Immature natural killer cell (primary cell): ENCODE measurements at regions not wholly inside any gene's neighbourhood (a gene's known extent, or its start where the extent isn't known, plus 50 kb on each side); places are given as distances from the start of the nearest gene placed in this dataset.

ENCODE experiments used
- DNase-seq, 3 donors: peaks; one replicate each; pipeline ENCODE4 v3.0.0; 2022; ENCODE audit warnings: mixed read lengths in 1 of 3
- H3K27ac Mint-ChIP-seq, 6 donors: one replicate each; pipeline ENCODE4 v1.8.0; 2020; ENCODE audit warnings: mixed read lengths in 6 of 6, mild to moderate bottlenecking in 5 of 6, inconsistent platforms in 4 of 6, moderate library complexity in 3 of 6
- H3K27me3 Mint-ChIP-seq, 3 donors: one replicate each; pipeline ENCODE4 v1.8.0; 2020 to 2021; ENCODE audit warnings: low read depth in 3 of 3, mild to moderate bottlenecking in 3 of 3, mixed read lengths in 3 of 3, moderate library complexity in 3 of 3, inconsistent platforms in 1 of 3
- H3K36me3 Mint-ChIP-seq, 3 donors: one replicate each; pipeline ENCODE4 v1.8.0; 2020; ENCODE audit warnings: mixed read lengths in 3 of 3, inconsistent platforms in 2 of 3, mild to moderate bottlenecking in 2 of 3
- H3K4me1 Mint-ChIP-seq, 2 donors: one replicate each; pipeline ENCODE4 v1.8.0; 2020; ENCODE audit warnings: inconsistent platforms in 2 of 2, mild to moderate bottlenecking in 2 of 2, mixed read lengths in 2 of 2, moderate library complexity in 1 of 2
- H3K4me3 Mint-ChIP-seq, 5 donors: one replicate each; pipeline ENCODE4 v1.8.0; 2020; ENCODE audit warnings: mild to moderate bottlenecking in 5 of 5, mixed read lengths in 5 of 5, inconsistent platforms in 3 of 5, moderate library complexity in 3 of 5
- H3K9me3 Mint-ChIP-seq, 6 donors: one replicate each; pipeline ENCODE4 v1.8.0; 2020; ENCODE audit warnings: mild to moderate bottlenecking in 6 of 6, mixed read lengths in 6 of 6, inconsistent platforms in 4 of 6, moderate library complexity in 3 of 6

DNA sequence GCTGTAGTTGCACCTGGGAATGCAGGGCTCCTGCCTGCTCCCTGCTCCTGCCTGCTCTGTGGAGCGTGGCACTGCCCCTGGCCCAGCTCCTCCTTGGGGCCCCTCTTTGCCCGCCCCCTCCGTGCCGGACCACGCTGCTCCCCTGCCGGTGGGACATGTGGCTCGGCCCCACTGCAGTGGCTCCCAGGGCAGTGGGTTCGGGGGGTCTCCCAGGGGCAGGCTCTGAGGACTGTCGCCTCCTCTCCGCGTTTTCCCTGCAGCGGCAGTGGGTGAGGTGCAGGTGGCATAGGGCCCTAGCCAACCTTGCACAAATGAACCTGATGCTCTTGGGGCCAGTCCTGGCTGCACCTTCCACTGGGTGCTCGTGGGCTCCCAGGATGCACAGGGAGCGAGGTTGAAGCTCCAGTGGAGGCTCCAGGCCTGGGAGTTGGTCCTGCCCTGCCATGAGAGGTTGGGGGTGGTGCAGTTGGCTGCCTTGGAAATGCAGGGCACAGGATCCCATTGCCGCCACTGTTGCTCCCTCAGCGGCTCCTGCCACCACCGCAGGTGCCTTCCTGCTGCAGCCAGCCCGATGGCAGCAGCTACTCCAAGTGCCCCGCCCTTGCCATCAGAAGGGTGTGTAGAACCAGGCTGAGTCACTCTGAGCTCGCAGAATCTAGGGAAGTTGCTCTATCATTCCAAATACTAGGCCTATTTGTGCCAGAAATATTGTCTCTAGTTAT is 313.1 kb upstream of the SYT4 start:
- no peak for DNase-seq
- Mint-ChIP-seq H3K27ac (no peak overlapping the region), H3K36me3 (no peaks in the 10 kb centered on the region), H3K27me3 (no peaks in the 10 kb centered on the region), H3K4me1 (no peaks in the 10 kb centered on the region), H3K9me3 (no peaks in the 10 kb centered on the region), H3K4me3 (no peak overlapping the region)

GRCh38 chr18:43592269-43592668 is 315.0 kb upstream of the SYT4 start:
- Mint-ChIP-seq H3K36me3 (no peaks in the 10 kb centered on the region), H3K27me3 (peaks cover 0 to 1% (median 0%) of the 10 kb centered on the region in 3 donors), H3K4me1 (no peaks in the 10 kb centered on the region), H3K9me3 (no peaks in the 10 kb centered on the region), H3K4me3 (no peak overlapping the region), H3K27ac (no peak overlapping the region)
- no peak for DNase-seq

DNA sequence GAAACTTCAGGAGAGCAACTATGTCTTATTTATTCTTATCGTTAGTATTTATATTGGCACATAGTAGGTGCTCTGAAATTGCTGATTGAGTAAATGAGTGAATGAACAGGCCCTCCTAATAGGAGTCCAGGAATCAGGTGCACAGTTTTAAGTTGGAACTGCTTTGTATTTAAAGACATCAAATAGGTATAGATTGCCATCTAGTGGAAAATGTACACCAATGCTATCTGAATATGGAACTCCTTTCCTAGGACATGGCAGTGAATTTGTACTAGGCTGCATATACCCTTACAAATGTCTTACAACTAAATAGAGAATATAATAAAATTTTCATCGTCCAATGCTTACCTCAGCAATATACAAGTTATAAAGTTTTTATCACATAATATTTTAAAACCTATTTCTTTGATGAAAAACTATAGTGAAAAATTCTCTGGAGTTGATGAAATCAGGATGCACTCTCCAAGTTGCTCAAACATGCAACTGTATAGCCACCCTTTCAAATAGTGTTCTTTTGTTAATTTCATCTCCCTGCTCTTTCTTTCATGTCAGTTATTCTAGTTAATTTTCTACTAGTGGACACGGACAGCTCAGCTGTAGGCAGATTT is 318.9 kb upstream of the SYT4 start:
- peaks cover 0 to 3% (median 3%) of the 10 kb centered on the region in 3 donors for H3K27me3 Mint-ChIP-seq
- H3K4me3 Mint-ChIP-seq: no peak overlapping the region
- no peaks in the 10 kb centered on the region for H3K36me3 Mint-ChIP-seq
- H3K27ac Mint-ChIP-seq: no peak overlapping the region
- H3K9me3 Mint-ChIP-seq: no peaks in the 10 kb centered on the region
- no peak for DNase-seq
- H3K4me1 Mint-ChIP-seq: no peaks in the 10 kb centered on the region

GRCh38 chr18:43601432-43601831 is 324.1 kb upstream of the SYT4 start:
- Mint-ChIP-seq H3K27ac (no peak overlapping the region), H3K36me3 (no peaks in the 10 kb centered on the region), H3K27me3 (peaks cover 0 to 3% (median 1%) of the 10 kb centered on the region in 3 donors), H3K4me1 (no peaks in the 10 kb centered on the region), H3K9me3 (peaks cover 3 to 18% (median 14%) of the 10 kb centered on the region in 6 donors), H3K4me3 (no peak overlapping the region)
- DNase-seq: no peak

- H3K9me3 Mint-ChIP-seq: peaks cover 3 to 23% (median 15%) of the 10 kb centered on the region in 6 donors
- no peak overlapping the region for H3K4me3 Mint-ChIP-seq
- H3K27me3 Mint-ChIP-seq: peaks cover 0 to 1% (median 0%) of the 10 kb centered on the region in 3 donors
- H3K36me3 Mint-ChIP-seq: no peaks in the 10 kb centered on the region
- DNase-seq: no peak
- H3K27ac Mint-ChIP-seq: no peak overlapping the region
- no peaks in the 10 kb centered on the region for H3K4me1 Mint-ChIP-seq
Observed at GRCh38 chr18:43605224-43605623, 327.9 kb upstream of the SYT4 start.

DNA sequence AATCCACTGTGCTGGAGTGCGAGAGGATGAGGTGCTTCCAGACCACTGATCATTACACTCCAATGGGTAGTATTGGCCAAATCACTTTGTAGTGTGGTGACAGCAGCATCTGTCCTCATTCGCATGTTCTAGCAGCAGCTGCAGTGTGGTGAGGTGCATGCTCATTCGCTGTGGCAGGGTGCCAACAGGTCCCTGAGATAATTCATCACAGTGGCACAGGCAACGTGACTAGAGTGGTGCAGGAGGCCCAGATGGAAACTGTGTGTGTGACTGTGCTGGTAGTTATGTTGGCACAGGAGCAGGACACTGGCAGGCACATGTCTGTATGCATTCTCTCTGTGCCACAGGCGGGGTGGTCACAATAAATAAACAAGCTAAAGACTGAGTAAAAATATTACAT is 329.5 kb upstream of the SYT4 start:
- peaks cover 0 to 2% (median 0%) of the 10 kb centered on the region in 3 donors for H3K27me3 Mint-ChIP-seq
- peaks cover 7 to 23% (median 15%) of the 10 kb centered on the region in 6 donors for H3K9me3 Mint-ChIP-seq
- H3K27ac Mint-ChIP-seq: no peak overlapping the region
- no peak overlapping the region for H3K4me3 Mint-ChIP-seq
- H3K36me3 Mint-ChIP-seq: no peaks in the 10 kb centered on the region
- DNase-seq: no peak
- no peaks in the 10 kb centered on the region for H3K4me1 Mint-ChIP-seq

DNA sequence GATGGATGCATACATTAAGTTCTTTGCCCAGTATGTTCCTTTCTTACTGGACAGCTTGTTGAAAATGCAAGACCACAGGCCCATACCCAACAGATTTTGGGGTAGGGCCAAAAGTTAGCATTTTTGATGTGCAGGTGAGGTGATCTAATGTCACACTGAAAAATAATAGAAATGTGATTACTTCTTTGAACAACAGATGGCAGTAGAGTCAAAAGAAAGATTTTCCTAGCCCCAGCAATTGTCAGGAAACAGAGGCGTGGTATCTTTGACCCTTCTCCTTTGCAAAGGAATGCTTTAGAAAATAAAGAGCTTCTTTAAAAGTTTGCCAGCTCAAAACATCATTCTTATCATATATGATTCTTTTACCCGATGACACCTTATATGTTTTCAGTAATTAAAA is 343.6 kb upstream of the SYT4 start:
- H3K9me3 Mint-ChIP-seq: no peaks in the 10 kb centered on the region
- peak in 1 of 3 donors; percentile 17 for DNase-seq
- no peaks in the 10 kb centered on the region for H3K36me3 Mint-ChIP-seq
- no peak overlapping the region for H3K4me3 Mint-ChIP-seq
- no peaks in the 10 kb centered on the region for H3K4me1 Mint-ChIP-seq
- no peak overlapping the region for H3K27ac Mint-ChIP-seq
- peaks cover 1 to 3% (median 2%) of the 10 kb centered on the region in 3 donors for H3K27me3 Mint-ChIP-seq

DNA sequence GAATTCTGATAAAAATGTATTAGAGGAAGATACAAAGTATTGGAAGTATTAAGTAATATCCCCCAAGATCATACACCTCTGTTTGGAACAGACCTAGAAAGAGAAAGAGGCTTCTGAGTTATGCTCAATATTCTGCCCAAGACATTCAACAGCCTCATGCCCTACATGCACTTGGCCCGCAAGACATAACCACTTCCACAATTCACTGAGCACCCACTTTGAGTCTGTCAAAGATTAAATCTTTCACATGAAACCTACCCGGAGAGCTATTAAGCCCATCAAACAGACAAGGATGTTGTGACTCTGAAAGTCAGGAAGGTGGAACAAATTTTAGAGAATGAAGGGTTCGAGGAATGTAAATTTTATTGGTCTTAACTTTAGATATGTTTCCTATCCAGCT is 344.7 kb upstream of the SYT4 start:
- Mint-ChIP-seq H3K4me3 (no peak overlapping the region), H3K4me1 (no peaks in the 10 kb centered on the region), H3K36me3 (no peaks in the 10 kb centered on the region), H3K9me3 (no peaks in the 10 kb centered on the region), H3K27ac (no peak overlapping the region), H3K27me3 (peaks cover 1 to 3% (median 2%) of the 10 kb centered on the region in 3 donors)
- DNase-seq: no peak

- no peak overlapping the region for H3K4me3 Mint-ChIP-seq
- DNase-seq: no peak
- H3K27ac Mint-ChIP-seq: no peak overlapping the region
- H3K36me3 Mint-ChIP-seq: no peaks in the 10 kb centered on the region
- no peaks in the 10 kb centered on the region for H3K27me3 Mint-ChIP-seq
- no peaks in the 10 kb centered on the region for H3K4me1 Mint-ChIP-seq
- H3K9me3 Mint-ChIP-seq: no peaks in the 10 kb centered on the region
Observed at GRCh38 chr18:43625582-43625981, 348.3 kb upstream of the SYT4 start.

DNA sequence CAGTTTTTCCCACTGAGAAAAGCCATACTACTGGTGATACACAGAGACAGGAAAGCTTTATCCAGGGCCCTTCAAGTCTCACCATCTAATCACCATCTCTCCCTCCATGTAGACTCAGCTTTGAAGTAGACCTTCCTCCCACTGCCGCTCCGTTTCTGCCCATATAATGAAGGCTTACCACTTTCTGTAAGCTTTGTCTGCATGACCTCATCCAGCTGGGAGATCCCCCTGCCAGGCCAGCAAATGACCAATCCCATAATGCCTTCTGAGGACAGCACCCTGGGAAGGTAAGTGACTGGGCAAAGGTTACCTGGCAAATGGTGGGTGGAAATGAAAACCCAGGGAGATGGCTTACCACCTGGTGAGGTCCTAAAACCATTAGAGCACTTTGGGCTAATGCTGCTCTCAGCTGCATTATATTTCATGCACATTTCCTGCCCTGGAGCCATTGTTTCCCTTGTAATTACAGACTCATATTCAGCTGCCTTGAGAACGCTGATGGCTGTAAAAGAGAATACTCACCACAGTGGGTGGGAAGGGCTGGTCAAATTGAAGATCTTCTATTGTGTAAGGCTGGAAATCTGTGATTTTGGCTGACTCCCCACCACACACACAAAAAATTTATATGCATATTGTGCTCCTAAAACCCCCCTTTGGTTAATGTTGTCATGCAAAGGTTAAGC is 350.7 kb upstream of the SYT4 start:
- Mint-ChIP-seq H3K4me3 (no peak overlapping the region), H3K9me3 (no peaks in the 10 kb centered on the region), H3K27ac (no peak overlapping the region), H3K27me3 (no peaks in the 10 kb centered on the region), H3K36me3 (no peaks in the 10 kb centered on the region), H3K4me1 (no peaks in the 10 kb centered on the region)
- DNase-seq: no peak

DNA sequence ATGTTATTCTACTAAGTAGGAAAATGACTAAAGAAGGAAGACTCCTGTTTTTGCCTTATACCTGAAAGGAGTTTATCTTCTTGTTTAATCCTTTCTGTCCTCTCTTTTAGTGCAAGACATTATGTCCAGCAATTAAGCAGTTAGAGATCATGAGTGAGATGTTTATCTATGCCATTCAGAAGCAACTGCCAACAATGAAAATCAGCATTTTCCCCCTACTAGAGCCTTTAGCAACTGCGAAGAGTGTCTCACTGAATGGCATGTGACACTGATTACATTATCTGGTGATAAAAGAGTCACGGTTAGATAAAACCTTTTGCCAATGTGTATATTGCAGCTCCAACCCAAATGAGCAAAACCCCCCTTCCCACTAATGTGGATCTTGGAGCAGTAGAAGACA is 357.7 kb upstream of the SYT4 start:
- no peak for DNase-seq
- H3K4me3 Mint-ChIP-seq: no peak overlapping the region
- no peaks in the 10 kb centered on the region for H3K36me3 Mint-ChIP-seq

DNA sequence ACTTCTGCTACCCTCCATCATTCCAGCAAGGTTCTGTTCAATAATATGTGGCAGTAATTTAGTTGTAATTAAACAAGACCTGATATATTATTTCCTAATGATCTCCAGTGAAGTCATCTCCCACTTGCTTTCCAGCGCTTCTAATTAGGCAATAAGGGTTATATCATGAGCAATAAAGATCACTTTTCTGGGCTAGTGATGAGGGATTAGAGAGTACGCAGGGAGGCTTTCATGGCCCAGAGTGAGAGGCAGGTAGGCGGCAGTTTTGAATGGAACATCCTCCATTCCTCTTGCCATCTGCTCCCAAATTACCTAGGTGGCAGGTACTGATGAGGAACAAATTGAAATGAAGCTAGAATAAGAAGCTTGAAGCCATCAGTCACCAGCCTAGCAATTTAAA is 358.1 kb upstream of the SYT4 start:
- Mint-ChIP-seq H3K4me1 (no peaks in the 10 kb centered on the region), H3K4me3 (no peak overlapping the region), H3K36me3 (no peaks in the 10 kb centered on the region), H3K27me3 (peaks cover 0 to 2% (median 0%) of the 10 kb centered on the region in 3 donors), H3K9me3 (peaks cover 0 to 13% (median 0%) of the 10 kb centered on the region in 6 donors), H3K27ac (no peak overlapping the region)
- DNase-seq: no peak

More for the DNA sequence above, 357.7 kb upstream of the SYT4 start:
- Mint-ChIP-seq H3K9me3 (peaks cover 0 to 9% (median 0%) of the 10 kb centered on the region in 6 donors), H3K27ac (no peak overlapping the region), H3K4me1 (no peaks in the 10 kb centered on the region), H3K27me3 (peaks cover 0 to 2% (median 0%) of the 10 kb centered on the region in 3 donors)

DNA sequence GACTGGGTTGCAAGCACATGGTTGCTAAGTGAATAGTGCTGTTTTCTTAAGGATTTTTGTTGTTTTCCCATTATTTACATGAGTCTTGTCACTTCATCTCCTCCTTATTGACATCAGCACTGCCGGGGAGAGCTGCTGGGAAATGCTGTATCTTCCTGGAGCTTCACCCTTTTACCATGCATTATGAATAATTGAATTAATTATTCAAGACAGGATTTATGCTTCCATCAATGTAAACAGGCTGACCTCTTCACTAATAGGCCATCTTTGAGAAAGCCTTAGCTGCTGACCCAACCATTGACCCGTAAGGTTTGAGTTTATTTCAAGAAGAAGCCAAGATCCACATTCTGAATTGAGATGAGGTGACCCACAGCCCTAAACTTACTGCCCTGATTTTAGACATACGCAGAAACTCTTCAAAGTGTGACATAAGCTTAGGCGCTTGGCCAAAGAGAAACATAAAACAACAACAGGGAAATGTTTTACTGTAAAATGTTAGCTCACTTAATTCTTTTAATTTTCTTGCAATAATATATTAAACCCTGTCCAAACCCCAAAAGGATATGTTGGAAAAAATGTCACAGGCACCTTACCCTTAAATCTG is 365.5 kb upstream of the SYT4 start:
- peaks cover 0 to 21% (median under 1%) of the 10 kb centered on the region in 6 donors for H3K9me3 Mint-ChIP-seq
- H3K27me3 Mint-ChIP-seq: peaks cover 0 to 3% (median 0%) of the 10 kb centered on the region in 3 donors
- no peaks in the 10 kb centered on the region for H3K36me3 Mint-ChIP-seq
- no peak for DNase-seq
- H3K4me3 Mint-ChIP-seq: no peak overlapping the region
- H3K4me1 Mint-ChIP-seq: no peaks in the 10 kb centered on the region
- H3K27ac Mint-ChIP-seq: no peak overlapping the region

DNA sequence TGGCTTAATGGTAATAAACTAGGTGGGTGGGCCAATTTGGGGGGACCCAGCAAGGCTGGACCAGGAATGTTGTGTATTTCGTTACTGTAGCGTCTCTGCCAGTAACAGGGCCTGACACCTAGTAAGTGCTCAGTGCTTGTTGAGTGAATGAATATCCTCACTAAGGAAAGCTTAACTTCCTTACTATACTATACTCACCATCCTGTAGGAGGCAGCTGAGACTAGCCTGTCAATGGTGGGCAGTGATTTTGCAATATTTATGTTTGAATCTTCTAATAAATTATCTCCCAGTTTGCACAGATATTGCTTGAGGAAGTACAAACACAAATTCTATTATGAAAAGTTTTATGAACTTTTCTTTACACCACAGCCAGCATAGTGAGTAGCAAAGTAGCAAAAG is 370.7 kb upstream of the SYT4 start:
- H3K27ac Mint-ChIP-seq: no peak overlapping the region
- no peak overlapping the region for H3K4me3 Mint-ChIP-seq
- DNase-seq: no peak

More for the DNA sequence above, 370.7 kb upstream of the SYT4 start:
- Mint-ChIP-seq H3K4me1 (no peaks in the 10 kb centered on the region), H3K36me3 (no peaks in the 10 kb centered on the region), H3K27me3 (peaks cover 0 to 5% (median 2%) of the 10 kb centered on the region in 3 donors), H3K9me3 (peaks cover 0 to 6% (median 0%) of the 10 kb centered on the region in 6 donors)
